GM18499 (cell line): ENCODE measurements at regions not wholly inside any gene's neighbourhood (a gene's known extent, or its start where the extent isn't known, plus 50 kb on each side); places are given as distances from the start of the nearest gene placed in this dataset.

Source experiments
- ATAC-seq: cut with Tn5 transposase; IDR thresholded peaks from one replicate; pipeline ENCODE4 v1.9.1; 2021; ENCODE audit warnings: moderate number of reproducible peaks; ENCODE audit not compliant: insufficient read depth, unreplicated experiment

DNA sequence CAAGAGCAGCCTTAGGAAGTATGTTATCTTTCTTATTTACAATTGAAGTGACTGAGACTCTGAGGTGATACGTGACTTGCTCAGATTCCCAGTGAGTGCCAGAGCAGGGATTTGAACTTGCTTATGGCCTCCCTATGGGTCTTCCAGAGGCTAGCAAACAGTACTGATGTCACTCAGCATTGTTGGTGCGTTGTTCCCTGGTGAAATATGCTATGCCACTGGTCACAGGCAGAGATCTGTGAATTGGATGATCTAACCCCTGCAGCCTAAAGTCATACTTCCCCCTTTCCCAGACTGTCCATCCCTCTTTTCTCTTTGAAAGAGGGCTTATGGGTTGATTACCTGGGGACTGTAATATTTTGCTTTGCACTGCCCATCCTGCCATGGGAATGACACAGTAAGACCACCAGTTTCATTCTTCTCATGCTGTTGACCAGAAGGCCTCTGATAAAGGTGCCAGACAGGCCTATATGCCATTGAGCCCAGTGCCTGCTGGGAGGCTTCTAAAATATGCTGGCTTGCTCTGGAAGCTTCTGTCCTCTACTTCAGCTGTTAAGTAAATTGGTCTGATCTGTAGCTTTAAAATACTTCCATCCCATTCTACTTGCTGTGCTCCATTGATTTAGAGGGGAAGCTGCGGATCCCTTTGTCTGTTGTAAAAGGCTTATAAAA is 152.2 kb upstream of the E2F8 start:
- no peak for ATAC-seq

GRCh38 chr11:19392321-19392720 is 151.6 kb upstream of the E2F8 start:
- ATAC-seq: no peak

- no peak for ATAC-seq
These were observed 150.9 kb upstream of the E2F8 start for GRCh38 chr11:19391652-19392051.

GRCh38 chr11:19391026-19391425 is 150.3 kb upstream of the E2F8 start:
- no peak for ATAC-seq

- ATAC-seq: no peak
These were observed 149.1 kb upstream of the E2F8 start for GRCh38 chr11:19389787-19390303.

DNA sequence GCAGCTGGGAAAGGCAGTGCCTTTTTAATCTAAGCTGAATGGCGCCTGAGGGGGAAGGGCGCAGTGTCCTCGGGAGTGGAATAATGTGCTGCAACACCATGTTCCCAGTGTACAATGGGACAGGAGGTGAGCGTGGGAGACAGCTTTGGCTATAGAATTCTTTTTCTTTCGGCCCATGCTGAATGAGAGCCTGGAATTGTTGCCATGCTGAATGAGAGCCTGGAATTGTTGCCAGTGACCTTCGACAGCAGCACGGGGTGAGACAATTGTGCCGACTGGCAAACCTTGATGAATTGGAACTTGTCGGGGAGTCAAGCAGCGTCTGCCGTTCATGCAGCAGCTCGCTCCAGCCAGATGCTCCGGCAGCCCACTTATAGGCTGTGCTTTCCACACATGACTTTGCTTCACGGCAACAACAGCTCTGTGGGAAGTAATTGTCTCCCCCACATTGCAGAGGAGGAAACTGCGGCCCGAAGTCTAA is 141.4 kb upstream of the E2F8 start:
- ATAC-seq: no peak

DNA sequence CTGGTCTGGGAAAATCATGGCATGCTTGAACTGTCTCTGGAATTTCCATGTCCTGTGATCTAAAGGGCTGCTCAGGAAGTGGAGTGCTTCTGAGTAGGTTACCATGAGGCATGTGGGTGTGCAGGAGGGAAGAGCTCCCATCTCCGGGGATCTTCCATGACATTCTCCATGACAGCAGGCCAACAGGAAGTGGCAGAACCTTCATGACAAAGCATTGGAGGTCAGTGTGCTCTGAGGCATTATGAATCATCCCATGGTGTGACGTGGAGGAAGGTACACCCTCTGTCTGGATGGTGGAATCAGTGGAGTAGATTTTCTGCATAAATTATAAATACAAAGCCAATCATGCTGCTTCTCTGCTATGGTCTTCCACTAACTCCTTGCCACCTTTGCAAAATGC is 139.6 kb upstream of the E2F8 start:
- no peak for ATAC-seq

- no peak for ATAC-seq
These were observed 138.7 kb upstream of the E2F8 start for GRCh38 chr11:19379465-19379864.

DNA sequence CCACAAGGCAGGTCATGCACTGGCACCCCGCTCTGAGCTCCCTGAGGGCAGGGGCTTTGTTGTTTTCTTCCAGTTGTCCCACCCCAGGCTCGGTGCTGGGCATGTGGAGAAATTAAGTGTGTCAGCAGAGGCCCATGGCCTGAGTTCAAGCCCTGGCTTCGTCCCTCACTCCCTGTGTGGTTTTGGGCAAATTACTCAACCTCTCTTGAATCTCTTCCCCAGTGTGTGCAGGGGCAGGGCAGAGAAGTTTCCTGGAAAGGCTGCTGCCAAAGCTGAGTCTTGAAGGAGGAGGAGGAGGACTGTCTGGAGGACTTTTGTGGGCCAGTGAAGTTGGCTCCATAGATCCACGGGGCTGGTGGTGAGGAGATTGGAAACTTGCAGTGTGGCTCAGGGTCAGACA is 138.1 kb upstream of the E2F8 start:
- no peak for ATAC-seq

DNA sequence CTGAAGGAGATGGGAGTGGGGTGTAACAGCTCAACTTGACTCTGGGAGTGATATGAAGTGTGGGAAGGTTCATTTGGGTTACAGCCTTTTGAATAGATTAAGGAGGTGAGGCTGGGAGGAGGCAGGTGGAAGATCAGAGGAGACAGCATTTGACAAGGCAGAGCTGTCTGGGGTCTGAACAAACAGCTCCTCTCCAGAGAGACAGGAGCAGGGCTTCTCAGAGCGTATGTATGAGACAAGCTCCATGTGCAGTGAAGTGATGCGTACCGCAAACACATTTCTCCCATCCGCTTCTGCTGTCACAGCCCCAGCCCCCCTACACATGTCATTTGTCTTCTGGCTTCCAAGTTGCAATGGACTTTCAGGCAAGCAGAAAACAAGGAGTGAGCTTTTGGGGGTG is 137.1 kb upstream of the E2F8 start:
- ATAC-seq: no peak

DNA sequence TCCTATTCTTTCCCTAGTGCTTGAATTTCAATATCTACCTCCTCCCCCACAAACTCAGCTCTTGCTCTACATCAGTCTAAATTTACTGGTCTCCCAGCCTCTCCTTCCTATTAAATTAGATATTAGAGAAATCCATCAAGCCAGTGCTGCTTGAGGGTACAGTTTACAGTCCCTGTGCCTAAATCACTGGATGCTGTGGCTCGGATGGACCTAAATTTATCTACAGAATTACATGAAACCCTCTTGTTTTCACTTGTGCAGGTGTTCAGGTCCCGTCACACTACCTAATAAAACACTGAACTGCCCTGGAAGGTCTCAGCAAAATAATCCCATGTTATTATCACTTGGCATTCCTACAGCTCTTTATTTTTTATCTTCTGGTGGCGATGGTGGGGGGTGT is 134.7 kb upstream of the E2F8 start:
- no peak for ATAC-seq

GRCh38 chr11:19374151-19374569 is 133.4 kb upstream of the E2F8 start:
- no peak for ATAC-seq

GRCh38 chr11:19372381-19372780 is 131.6 kb upstream of the E2F8 start:
- ATAC-seq: no peak

- ATAC-seq: no peak
These were observed 129.5 kb upstream of the E2F8 start for GRCh38 chr11:19370100-19370861.

GRCh38 chr11:19368726-19369375 is 128.1 kb upstream of the E2F8 start:
- no peak for ATAC-seq

DNA sequence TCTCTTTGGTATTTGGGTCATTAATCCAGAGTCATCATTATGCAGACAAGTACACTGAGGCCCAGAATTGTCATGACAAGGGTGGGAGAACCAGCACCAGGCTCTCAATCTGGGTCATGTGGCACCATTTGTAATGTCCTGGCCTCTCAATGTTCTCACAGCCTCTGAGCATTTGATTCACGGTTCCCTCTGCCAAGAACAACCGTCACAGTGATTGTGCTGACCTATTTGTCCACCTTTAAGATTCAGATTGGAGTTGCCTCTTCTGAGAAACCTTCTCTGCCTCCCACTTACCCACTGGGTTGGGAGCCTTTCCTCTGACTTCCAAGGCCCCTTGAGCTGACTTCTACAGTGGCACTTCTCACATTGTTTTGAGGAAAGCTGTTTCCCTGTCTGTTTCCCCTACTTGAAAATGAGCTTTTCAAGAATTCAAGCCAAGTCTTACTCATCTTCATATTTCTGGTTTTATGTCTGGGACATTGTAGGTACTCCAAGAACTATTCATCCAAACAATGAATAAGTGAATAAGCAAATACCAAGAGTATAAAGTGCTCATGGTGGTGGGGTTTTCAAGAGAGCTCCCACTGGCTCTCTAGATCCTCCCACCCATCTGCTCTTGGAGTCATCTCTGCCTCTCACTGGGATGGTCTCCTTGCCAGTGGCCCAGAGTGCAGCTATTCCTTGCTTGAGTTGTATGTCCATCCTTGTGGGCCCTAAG is 126.4 kb upstream of the E2F8 start:
- no peak for ATAC-seq

- ATAC-seq: no peak
These were observed 125.1 kb upstream of the E2F8 start for GRCh38 chr11:19365743-19366410.

- no peak for ATAC-seq
These were observed 118.7 kb upstream of the E2F8 start for GRCh38 chr11:19359221-19360000.

GRCh38 chr11:19357943-19358342 is 117.2 kb upstream of the E2F8 start:
- no peak for ATAC-seq
